A673 (cell line): ENCODE measurements at regions not wholly inside any gene's neighbourhood (a gene's known extent, or its start where the extent isn't known, plus 50 kb on each side); places are given as distances from the start of the nearest gene placed in this dataset.

Source experiments
- BruUV-seq: library from RNA; stranded (reverse); fragments of 400-500 nt; replicated peaks from 2 replicates; lab custom pipeline; 2021; lab: Mats Ljungman, UMichigan
- CTCF ChIA-PET: fragments of 300-600 bp; sonication (Branson Sonifier 250); formaldehyde crosslinking; loops from one replicate; lab custom pipeline; 2022; ENCODE audit warnings: antibody characterized with exemption; lab: Charles Lee
- POLR2A ChIA-PET: fragments of 300-600 bp; sonication (Branson Sonifier 250); formaldehyde crosslinking; loops from one replicate; lab custom pipeline; 2022; ENCODE audit warnings: antibody characterized with exemption; ENCODE audit not compliant: low non-redundant PET; lab: Charles Lee
- DNase-seq: peaks from one replicate; pipeline ENCODE4 v3.0.0-alpha.2; 2015; ENCODE audit warnings: low spot score
- H3K27ac ChIP-seq: fragments of 200-600 bp; sonication (generic); 2 replicates; pipeline ENCODE4 v1.5.1; 2016; ENCODE audit warnings: mixed run types, low read depth, mild to moderate bottlenecking, mixed read lengths, antibody characterized with exemption, low read length; ENCODE audit not compliant: poor library complexity, severe bottlenecking
- H3K27me3 ChIP-seq: fragments of 200-600 bp; sonication (generic); replicated peaks from 2 replicates; pipeline ENCODE4 v1.6.1; 2017; ENCODE audit warnings: mixed run types, low read depth, mild to moderate bottlenecking, mixed read lengths, antibody characterized with exemption, low read length; ENCODE audit not compliant: insufficient read depth, poor library complexity
- H3K36me3 ChIP-seq: fragments of 200-600 bp; sonication (generic); 2 replicates; pipeline ENCODE4 v1.6.1; 2016; ENCODE audit warnings: mixed run types, mild to moderate bottlenecking, mixed read lengths, antibody characterized with exemption, low read length; ENCODE audit not compliant: insufficient read depth, poor library complexity, severe bottlenecking
- H3K4me1 ChIP-seq: fragments of 200-600 bp; sonication (generic); 2 replicates; pipeline ENCODE4 v1.6.1; 2017; ENCODE audit warnings: mixed run types, mild to moderate bottlenecking, mixed read lengths, antibody characterized with exemption, low read length; ENCODE audit not compliant: insufficient read depth, poor library complexity, severe bottlenecking
- H3K4me3 ChIP-seq: fragments of 200-600 bp; sonication (generic); 2 replicates; pipeline ENCODE4 v1.5.1; 2016; ENCODE audit warnings: low read depth, mixed run types, mild to moderate bottlenecking, mixed read lengths, low read length; ENCODE audit not compliant: poor library complexity, severe bottlenecking
- H3K9me3 ChIP-seq: fragments of 200-600 bp; sonication (generic); 2 replicates; pipeline ENCODE4 v1.6.1; 2016; ENCODE audit warnings: mixed run types, low read depth, mild to moderate bottlenecking, mixed read lengths, antibody characterized with exemption, low read length; ENCODE audit not compliant: poor library complexity, severe bottlenecking
- EZH2 ChIP-seq: fragments of 200-600 bp; sonication (generic); IDR thresholded peaks from 2 replicates; pipeline ENCODE4 v1.6.1; 2017; ENCODE audit warnings: borderline replicate concordance, low read depth, mild to moderate bottlenecking, mixed read lengths, antibody characterized with exemption, low read length; ENCODE audit not compliant: poor library complexity, severe bottlenecking
- intact Hi-C: fragments of 100-400 bp; cut with micrococcal nuclease; formaldehyde crosslinking; loops from one replicate; pipeline ENCODE4 v1.10.0; 2022; ENCODE audit not compliant: unreplicated experiment
- TF ChIP-seq, protein P1 (sequence below): fragments of 300-800, 200-600 bp; sonication (generic); conservative IDR thresholded peaks from 2 replicates; pipeline ENCODE4 v1.5.1; 2017; ENCODE audit warnings: low read depth, mild to moderate bottlenecking, antibody characterized with exemption, low read length, moderate library complexity, mixed read lengths

DNA sequence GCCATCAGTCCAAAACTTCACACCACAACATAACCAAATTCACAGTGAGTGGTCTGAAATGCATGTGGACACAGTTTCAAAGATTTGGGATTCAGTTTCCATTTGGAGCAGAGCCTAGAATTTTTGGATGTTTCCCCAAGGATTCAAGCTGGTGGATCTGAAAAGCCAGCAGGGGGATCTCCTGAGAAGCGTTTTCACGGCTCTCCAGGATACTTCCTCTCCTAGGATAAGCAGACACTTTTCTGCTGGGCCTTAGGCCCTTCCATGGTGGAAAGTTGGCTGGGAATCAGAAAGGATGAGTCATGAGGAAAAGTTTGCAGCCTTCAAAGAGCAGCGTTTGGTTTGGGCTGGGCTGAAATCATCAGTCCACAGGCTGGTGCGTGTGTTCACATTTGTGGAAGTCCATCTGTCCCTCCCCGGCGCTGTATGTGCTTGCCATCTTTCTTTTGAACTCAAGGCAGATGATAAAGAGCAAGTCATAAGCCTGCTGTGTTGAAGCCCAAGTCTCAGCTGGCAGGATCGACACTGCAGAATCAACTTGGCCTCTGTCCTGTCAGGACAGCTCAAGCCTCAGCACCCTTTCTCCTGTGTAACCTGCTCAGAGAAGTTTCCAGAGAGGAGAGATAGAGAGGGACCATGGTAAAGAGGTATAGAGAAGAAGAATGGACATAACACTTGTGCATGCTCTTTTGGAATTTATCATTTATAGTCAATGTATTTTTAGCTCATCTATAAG lies 152.6 kb upstream of the MSX2 start:
- Histone ChIP-seq H3K4me3 (no peak overlapping the region), H3K27me3 (no peaks in the 10 kb centered on the region), H3K36me3 (no peaks in the 10 kb centered on the region), H3K4me1 (peaks cover 6% of the 10 kb centered on the region), H3K27ac (no peak overlapping the region), H3K9me3 (no peaks in the 10 kb centered on the region)
- TF ChIP-seq, protein P1, sequence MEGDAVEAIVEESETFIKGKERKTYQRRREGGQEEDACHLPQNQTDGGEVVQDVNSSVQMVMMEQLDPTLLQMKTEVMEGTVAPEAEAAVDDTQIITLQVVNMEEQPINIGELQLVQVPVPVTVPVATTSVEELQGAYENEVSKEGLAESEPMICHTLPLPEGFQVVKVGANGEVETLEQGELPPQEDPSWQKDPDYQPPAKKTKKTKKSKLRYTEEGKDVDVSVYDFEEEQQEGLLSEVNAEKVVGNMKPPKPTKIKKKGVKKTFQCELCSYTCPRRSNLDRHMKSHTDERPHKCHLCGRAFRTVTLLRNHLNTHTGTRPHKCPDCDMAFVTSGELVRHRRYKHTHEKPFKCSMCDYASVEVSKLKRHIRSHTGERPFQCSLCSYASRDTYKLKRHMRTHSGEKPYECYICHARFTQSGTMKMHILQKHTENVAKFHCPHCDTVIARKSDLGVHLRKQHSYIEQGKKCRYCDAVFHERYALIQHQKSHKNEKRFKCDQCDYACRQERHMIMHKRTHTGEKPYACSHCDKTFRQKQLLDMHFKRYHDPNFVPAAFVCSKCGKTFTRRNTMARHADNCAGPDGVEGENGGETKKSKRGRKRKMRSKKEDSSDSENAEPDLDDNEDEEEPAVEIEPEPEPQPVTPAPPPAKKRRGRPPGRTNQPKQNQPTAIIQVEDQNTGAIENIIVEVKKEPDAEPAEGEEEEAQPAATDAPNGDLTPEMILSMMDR: 0 out of 2 replicates have a peak, but pooled peaks have one; percentile 17
- no peak for TF ChIP-seq EZH2
- DNase-seq: peak; percentile 86
- intact Hi-C loops: loop anchor here (10.0 kb wide), 1 partner anchor 223 kb away; no protein-coding TSS in a partner anchor
- POLR2A ChIA-PET: no interaction called here
- BruUV-seq: no TSS peak
- CTCF ChIA-PET: no interaction called here

DNA sequence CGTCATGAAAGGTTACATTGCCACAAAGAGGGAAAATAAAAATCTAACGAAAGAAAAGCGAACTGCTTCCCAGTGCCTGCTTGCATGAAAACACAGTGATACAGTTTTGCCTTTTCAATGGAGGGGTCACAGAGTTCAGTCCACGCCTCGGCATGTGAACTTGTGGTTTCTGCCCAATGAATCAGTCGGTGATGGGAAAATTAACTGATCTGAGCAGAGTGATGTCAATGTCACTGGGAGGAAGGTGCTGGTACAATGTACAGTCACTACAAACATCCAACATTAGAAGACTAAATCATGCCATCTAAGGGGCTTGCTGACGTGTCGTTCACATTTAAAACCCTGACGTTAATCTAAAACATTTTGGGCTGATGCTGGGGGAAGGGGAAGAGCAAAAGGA lies 151.8 kb upstream of the MSX2 start:
- Histone ChIP-seq H3K27me3 (no peaks in the 10 kb centered on the region), H3K9me3 (no peaks in the 10 kb centered on the region), H3K4me1 (peaks cover 6% of the 10 kb centered on the region), H3K27ac (no peak overlapping the region), H3K36me3 (no peaks in the 10 kb centered on the region), H3K4me3 (no peak overlapping the region)
- CTCF ChIA-PET: no interaction called here
- POLR2A ChIA-PET: no interaction called here
- intact Hi-C loops: loop anchor here (10.0 kb wide), 1 partner anchor 222 kb away; no protein-coding TSS in a partner anchor
- no TSS peak for BruUV-seq
- TF ChIP-seq, protein P1: no peak
- no peak for TF ChIP-seq EZH2
- no peak for DNase-seq

DNA sequence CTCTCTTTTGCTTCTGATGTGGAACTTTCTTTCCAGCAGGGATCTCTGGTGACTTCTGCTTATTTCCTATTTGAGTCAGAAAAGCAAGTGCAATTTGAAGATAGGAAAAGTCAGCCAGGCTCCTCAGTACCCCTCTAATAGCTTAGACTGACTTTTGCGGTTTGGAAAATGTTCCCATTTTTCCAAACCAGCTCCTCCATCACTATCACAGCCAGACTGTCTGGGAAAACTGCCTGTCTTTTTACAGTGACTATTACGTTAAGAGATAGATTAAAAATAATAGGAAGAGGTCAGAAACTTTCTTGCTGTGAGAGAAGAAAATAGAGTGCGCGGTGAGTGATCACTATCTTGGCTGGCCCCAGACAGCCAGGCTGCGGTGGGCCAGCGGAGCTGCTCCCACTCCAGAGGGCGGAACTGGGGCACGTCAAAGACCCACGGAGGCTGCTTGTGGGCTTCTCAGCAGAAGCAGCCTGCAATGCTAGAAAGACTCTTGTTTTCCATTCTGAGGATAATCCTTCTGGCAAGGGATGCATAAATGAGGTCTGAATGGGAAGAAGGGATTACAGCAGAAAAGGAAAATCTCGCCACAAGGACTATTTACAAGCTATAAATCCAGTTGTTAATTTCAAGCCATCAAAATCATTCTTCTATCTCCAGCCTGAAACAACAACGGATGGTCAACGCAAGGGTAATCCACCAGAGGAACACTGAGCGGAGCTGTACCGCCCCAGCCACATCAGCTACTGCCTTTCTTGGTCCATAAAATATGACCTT lies 151.0 kb upstream of the MSX2 start:
- Histone ChIP-seq H3K36me3 (no peaks in the 10 kb centered on the region), H3K27me3 (no peaks in the 10 kb centered on the region), H3K4me1 (peaks cover 6% of the 10 kb centered on the region), H3K27ac (no peak overlapping the region), H3K4me3 (no peak overlapping the region), H3K9me3 (no peaks in the 10 kb centered on the region)
- ChIA-PET POLR2A (no interaction called here), CTCF (no interaction called here)
- BruUV-seq: no TSS peak
- intact Hi-C loops: loop anchor here (10.0 kb wide), 1 partner anchor 221 kb away; no protein-coding TSS in a partner anchor
- DNase-seq: no peak
- TF ChIP-seq EZH2: no peak
- TF ChIP-seq, protein P1: no peak
